K562 (cell line): ENCODE measurements at regions not wholly inside any gene's neighbourhood (a gene's known extent, or its start where the extent isn't known, plus 50 kb on each side); places are given as distances from the start of the nearest gene placed in this dataset.

Source experiments
- RNF219 ChIP-seq: fragments of 250-450 bp; sonication (Bioruptor Pico); IDR thresholded peaks from 2 replicates; pipeline ENCODE4 v1.5.0; 2022; ENCODE audit warnings: mild to moderate bottlenecking
- TF ChIP-seq, protein P1 (sequence below): IDR thresholded peaks from 2 replicates; pipeline ENCODE4 v1.6.1; 2011; ENCODE audit warnings: borderline replicate concordance, low read depth, mild to moderate bottlenecking, moderate library complexity, low read length; ENCODE audit not compliant: insufficient read depth, poor library complexity, severe bottlenecking

GRCh38 chr4:175934506-175934905 lies 122.4 kb upstream of the GPM6A start:
- TF ChIP-seq, protein P1, sequence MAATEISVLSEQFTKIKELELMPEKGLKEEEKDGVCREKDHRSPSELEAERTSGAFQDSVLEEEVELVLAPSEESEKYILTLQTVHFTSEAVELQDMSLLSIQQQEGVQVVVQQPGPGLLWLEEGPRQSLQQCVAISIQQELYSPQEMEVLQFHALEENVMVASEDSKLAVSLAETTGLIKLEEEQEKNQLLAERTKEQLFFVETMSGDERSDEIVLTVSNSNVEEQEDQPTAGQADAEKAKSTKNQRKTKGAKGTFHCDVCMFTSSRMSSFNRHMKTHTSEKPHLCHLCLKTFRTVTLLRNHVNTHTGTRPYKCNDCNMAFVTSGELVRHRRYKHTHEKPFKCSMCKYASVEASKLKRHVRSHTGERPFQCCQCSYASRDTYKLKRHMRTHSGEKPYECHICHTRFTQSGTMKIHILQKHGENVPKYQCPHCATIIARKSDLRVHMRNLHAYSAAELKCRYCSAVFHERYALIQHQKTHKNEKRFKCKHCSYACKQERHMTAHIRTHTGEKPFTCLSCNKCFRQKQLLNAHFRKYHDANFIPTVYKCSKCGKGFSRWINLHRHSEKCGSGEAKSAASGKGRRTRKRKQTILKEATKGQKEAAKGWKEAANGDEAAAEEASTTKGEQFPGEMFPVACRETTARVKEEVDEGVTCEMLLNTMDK = no peak
- TF ChIP-seq RNF219 = no peak
